GM10266 (cell line): ENCODE measurements at regions not wholly inside any gene's neighbourhood (a gene's known extent, or its start where the extent isn't known, plus 50 kb on each side); places are given as distances from the start of the nearest gene placed in this dataset.
"Not testable (repeated sequence)": the region's sequence is repeated elsewhere in the genome, so short reads cannot be mapped to it uniquely, and the experiment has no call there.

Experiments used
- DNase-seq: peaks from one replicate; pipeline ENCODE4 v3.0.0; 2012; ENCODE audit errors: extremely low spot score
- TF ChIP-seq, protein P1 (sequence below): IDR thresholded peaks from 2 replicates; pipeline ENCODE4 v1.5.1; 2012; ENCODE audit warnings: mild to moderate bottlenecking, low read depth; ENCODE audit not compliant: control insufficient read depth, insufficient read depth; ENCODE audit errors: missing control alignments

DNA sequence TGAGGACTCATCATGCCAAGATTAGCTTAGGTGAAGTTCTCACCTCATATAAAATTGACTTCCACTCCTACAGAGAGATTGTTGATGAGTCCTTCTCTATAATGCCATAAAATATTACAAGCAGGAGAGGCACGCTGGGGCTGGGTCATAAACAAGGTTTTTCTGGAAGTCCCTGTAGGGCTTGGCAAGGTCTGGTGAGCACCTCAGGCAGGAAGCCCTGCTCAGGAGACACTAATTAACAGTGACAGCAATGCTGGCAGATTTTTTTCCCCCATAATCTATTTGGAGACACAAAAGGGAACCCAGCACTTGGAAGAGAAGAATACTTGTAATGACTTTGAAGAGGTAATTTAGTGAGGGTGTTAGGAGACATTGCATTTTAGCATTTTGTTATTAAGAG, 118.7 kb downstream of the DIRAS2 start:
- DNase-seq: no peak

DNA sequence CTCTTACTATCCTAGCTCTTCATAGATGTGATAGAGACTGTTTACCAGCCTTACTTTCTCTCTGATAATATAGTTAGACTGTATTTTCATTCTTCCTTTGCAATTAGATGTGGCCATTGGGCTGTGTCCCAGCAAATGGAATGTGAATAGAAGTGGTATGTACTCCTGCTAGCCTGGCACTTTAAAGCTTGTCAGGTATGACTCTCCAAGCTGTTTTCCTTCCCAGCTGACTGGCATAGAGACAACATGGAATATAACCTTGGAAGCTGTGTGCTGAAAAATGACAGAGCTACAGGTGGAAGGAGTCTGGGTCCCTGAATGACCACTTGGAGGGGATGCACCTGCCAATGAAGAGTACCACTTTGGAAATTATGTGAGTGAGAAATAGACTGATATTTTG, 116.2 kb downstream of the DIRAS2 start:
- TF ChIP-seq, protein P1, sequence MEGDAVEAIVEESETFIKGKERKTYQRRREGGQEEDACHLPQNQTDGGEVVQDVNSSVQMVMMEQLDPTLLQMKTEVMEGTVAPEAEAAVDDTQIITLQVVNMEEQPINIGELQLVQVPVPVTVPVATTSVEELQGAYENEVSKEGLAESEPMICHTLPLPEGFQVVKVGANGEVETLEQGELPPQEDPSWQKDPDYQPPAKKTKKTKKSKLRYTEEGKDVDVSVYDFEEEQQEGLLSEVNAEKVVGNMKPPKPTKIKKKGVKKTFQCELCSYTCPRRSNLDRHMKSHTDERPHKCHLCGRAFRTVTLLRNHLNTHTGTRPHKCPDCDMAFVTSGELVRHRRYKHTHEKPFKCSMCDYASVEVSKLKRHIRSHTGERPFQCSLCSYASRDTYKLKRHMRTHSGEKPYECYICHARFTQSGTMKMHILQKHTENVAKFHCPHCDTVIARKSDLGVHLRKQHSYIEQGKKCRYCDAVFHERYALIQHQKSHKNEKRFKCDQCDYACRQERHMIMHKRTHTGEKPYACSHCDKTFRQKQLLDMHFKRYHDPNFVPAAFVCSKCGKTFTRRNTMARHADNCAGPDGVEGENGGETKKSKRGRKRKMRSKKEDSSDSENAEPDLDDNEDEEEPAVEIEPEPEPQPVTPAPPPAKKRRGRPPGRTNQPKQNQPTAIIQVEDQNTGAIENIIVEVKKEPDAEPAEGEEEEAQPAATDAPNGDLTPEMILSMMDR: no peak
- DNase-seq: no peak

More for the DNA sequence above, 118.7 kb downstream of the DIRAS2 start:
- TF ChIP-seq, protein P1: no peak

DNA sequence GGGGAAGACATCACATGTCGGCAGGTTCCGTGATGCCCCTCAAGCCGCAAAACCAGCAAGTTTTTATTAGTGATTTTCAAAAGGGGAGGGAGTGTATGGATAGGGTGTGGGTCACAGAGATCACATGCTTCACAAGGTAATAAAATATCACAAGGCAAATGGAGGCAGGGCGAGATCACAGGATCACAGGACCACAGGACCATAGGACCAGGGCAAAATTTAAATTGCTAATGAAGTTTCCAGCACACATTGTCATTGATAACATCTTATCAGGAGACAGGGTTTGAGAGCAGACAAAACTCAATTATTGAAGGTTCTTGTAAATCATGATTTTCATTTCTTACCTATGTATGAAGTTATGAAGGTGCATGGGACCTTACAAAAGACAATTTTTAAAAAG, 106.5 kb downstream of the DIRAS2 start:
- not testable (repeated sequence) for DNase-seq

DNA sequence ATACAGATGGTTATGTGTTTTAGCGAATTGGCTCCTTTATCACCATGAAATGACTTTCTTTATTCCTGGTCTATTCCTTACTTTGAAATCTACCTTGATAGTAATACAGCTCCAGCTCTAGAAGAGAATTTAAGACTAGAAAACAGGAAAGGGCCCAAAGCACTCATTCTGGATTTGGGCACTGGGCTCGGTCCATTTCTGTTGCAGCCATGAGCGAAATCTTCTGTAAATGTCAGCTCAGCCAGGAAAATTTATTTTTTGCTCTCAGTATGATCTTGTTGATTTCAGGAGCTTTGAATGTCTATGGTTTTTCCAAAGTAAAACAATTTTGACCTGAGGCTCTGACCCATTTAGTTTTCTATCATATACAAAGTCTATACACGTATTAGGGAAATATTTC, 104.1 kb downstream of the DIRAS2 start:
- TF ChIP-seq, protein P1: no peak
- no peak for DNase-seq

DNA sequence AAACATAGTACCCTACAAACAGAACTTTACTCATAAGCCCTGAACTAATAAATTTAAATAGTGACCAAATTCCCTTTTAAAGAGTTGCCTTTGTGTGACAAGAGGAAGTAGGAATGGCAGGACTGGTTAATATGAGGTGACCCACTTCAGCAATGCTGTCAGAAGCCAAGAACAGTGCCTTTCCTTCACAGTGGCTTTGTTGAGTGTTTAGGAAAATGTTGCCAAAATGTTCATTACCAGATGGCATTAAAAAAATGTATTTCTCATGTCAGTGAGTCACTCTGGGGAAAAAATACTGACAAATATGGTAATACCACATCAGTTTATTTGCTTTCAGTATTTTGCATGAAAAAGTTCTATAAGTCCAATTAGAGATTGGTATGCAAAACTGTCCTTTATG, 103.3 kb downstream of the DIRAS2 start:
- DNase-seq: no peak
- TF ChIP-seq, protein P1: no peak

DNA sequence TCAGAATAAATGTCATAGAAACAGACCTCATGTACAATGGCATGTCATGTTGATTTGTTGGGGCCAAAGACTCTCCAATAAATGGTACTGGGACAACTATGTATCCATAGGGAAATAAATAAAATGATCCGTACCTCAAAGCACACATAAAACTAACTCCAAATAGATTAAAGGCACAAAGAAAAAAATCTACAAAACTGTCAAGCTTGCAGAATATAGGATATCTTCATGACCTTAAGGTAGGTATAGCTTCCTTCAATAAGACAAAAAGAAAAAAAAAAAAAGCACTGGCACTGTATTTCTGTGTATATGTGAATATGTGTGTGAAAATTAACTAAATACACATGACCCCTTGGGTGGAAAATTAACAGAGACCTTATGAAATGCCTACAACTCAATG, 101.9 kb downstream of the DIRAS2 start:
- no peak for DNase-seq
- TF ChIP-seq, protein P1: no peak

DNA sequence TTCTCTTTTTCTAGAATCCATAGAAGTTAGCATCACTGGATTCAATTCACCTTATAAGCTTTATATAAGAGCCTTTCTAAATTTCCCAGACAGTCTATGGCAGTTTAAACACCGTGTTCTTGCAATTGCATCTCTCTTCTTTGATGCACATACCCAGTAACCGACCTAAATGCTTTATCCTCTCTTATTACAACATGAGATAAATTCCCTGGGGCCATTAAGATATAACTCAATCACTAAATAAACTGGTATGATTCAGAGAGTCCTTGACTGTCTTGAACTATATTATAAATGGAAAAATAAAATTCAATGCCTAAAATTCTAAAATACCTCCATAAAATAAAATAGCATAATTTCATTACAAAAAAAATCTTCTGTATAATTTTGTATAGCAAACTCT, 98.1 kb downstream of the DIRAS2 start:
- TF ChIP-seq, protein P1: no peak
- DNase-seq: no peak

DNA sequence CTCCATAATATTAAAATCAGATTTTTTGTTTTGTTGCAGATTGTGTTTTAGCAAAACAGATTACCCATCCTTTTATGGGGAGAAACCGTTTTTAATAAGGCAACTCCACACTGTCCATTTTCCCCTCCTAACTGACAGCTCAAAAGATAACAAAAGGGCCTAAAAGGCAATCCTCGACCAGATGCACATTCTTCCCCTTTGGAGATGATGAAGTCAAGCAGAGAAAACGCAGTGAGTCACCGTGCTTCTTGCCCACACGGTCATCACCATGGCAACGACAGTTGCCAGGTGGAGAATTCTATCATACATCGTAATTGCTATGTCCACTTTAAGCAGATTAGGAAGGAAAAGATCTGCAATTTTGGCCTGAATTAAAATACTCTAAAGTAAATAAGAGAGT, 96.4 kb downstream of the DIRAS2 start:
- no peak for DNase-seq
- TF ChIP-seq, protein P1: no peak
